Activated CD4-positive, alpha-beta T cell treated with anti-CD3 and anti-CD28 coated beads for 36 hours (primary cell): ENCODE measurements at regions not wholly inside any gene's neighbourhood (a gene's known extent, or its start where the extent isn't known, plus 50 kb on each side); places are given as distances from the start of the nearest gene placed in this dataset.

Source experiments
- ATAC-seq: fragments of 200-7000 bp; cut with Tn5 transposase; one replicate; pipeline ENCODE4 v1.10.0; 2021; ENCODE audit warnings: mild to moderate bottlenecking, moderate library complexity
- CTCF ChIA-PET: fragments of 350-600 bp; sonication (Branson Sonifier 250); formaldehyde crosslinking; loops from one replicate; lab custom pipeline; 2021; ENCODE audit warnings: antibody characterized with exemption; lab: Charles Lee
- POLR2A ChIA-PET: fragments of 350-600 bp; sonication (Branson Sonifier 250); formaldehyde crosslinking; loops from one replicate; lab custom pipeline; 2021; ENCODE audit warnings: antibody characterized with exemption, inconsistent platforms; lab: Charles Lee
- DNase-seq: peaks from one replicate; pipeline ENCODE4 v3.0.0-alpha.2; 2020
- H3K27ac Mint-ChIP-seq: one replicate; pipeline ENCODE4 v1.8.0; 2021; ENCODE audit warnings: mixed read lengths
- H3K27me3 Mint-ChIP-seq: one replicate; pipeline ENCODE4 v1.8.0; 2021; ENCODE audit warnings: mixed read lengths
- H3K36me3 Mint-ChIP-seq: one replicate; pipeline ENCODE4 v1.8.0; 2021; ENCODE audit warnings: low read depth, mixed read lengths
- H3K4me1 Mint-ChIP-seq: one replicate; pipeline ENCODE4 v1.8.0; 2021; ENCODE audit warnings: mixed read lengths
- H3K4me3 Mint-ChIP-seq: one replicate; pipeline ENCODE4 v1.8.0; 2021; ENCODE audit warnings: mild to moderate bottlenecking, moderate library complexity, mixed read lengths
- H3K9me3 Mint-ChIP-seq: one replicate; pipeline ENCODE4 v1.8.0; 2021; ENCODE audit warnings: low read depth, mixed read lengths
- intact Hi-C, 2 experiments: fragments of 100-400 bp; cut with DNase I in 1 of 2; cut with micrococcal nuclease in 1 of 2; formaldehyde crosslinking; loops; one replicate each; pipeline versions ENCODE4 v1.14.2 to v1.15.1; 2022 to 2024; cut with DNase I, micrococcal nuclease

- Mint-ChIP-seq H3K9me3 (peaks cover 3% of the 10 kb centered on the region), H3K4me3 (no peak overlapping the region), H3K27me3 (no peaks in the 10 kb centered on the region), H3K27ac (no peak overlapping the region), H3K4me1 (no peaks in the 10 kb centered on the region), H3K36me3 (no peaks in the 10 kb centered on the region)
- ChIA-PET POLR2A (interaction anchor here (0.6 kb wide), 1 partner anchor 185 kb away, joined by 4 read pairs; no protein-coding TSS in a partner anchor), CTCF (no interaction called here)
- intact Hi-C loops, result no loop called here
- DNase-seq (no peak), ATAC-seq (no peak)
Measured at GRCh38 chr2:149745396-149746230, 158.0 kb upstream of the MMADHC start.

GRCh38 chr2:149744865-149745264, 157.3 kb upstream of the MMADHC start:
- ChIA-PET CTCF (no interaction called here), POLR2A (no interaction called here)
- peaks cover 3% of the 10 kb centered on the region for H3K9me3 Mint-ChIP-seq
- H3K27ac Mint-ChIP-seq, result no peak overlapping the region
- no peak overlapping the region for H3K4me3 Mint-ChIP-seq
- ATAC-seq (no peak), DNase-seq (no peak)
- intact Hi-C loops, result no loop called here
- H3K4me1 Mint-ChIP-seq, result no peaks in the 10 kb centered on the region
- no peaks in the 10 kb centered on the region for H3K36me3 Mint-ChIP-seq
- no peaks in the 10 kb centered on the region for H3K27me3 Mint-ChIP-seq

- intact Hi-C loops, result no loop called here
- H3K4me1 Mint-ChIP-seq, result no peaks in the 10 kb centered on the region
- POLR2A ChIA-PET, result no interaction called here
- no peak overlapping the region for H3K4me3 Mint-ChIP-seq
- H3K36me3 Mint-ChIP-seq, result no peaks in the 10 kb centered on the region
- no peak for DNase-seq
- H3K27ac Mint-ChIP-seq, result no peak overlapping the region
- H3K27me3 Mint-ChIP-seq, result no peaks in the 10 kb centered on the region
- H3K9me3 Mint-ChIP-seq, result peaks cover 3% of the 10 kb centered on the region
- CTCF ChIA-PET, result no interaction called here
- no peak for ATAC-seq
Measured at GRCh38 chr2:149743842-149744448, 156.4 kb upstream of the MMADHC start.

- no peak for DNase-seq
- CTCF ChIA-PET, result no interaction called here
Measured at GRCh38 chr2:149741646-149742045, 154.1 kb upstream of the MMADHC start.

GRCh38 chr2:149740490-149740889, 152.9 kb upstream of the MMADHC start:
- H3K27ac Mint-ChIP-seq, result no peak overlapping the region
- CTCF ChIA-PET, result interaction anchor here (1.4 kb wide), 1 partner anchor 17 kb away, joined by 3 read pairs; no protein-coding TSS in a partner anchor
- H3K4me3 Mint-ChIP-seq, result no peak overlapping the region
- POLR2A ChIA-PET, result no interaction called here
- peaks cover 4% of the 10 kb centered on the region for H3K27me3 Mint-ChIP-seq
- H3K4me1 Mint-ChIP-seq, result no peaks in the 10 kb centered on the region
- intact Hi-C loops, result no loop called here
- H3K9me3 Mint-ChIP-seq, result peaks cover 3% of the 10 kb centered on the region
- DNase-seq (no peak), ATAC-seq (no peak)
- H3K36me3 Mint-ChIP-seq, result no peaks in the 10 kb centered on the region

More at GRCh38 chr2:149741646-149742045, 154.1 kb upstream of the MMADHC start:
- POLR2A ChIA-PET, result no interaction called here
- intact Hi-C loops, result no loop called here
- Mint-ChIP-seq H3K4me1 (no peaks in the 10 kb centered on the region), H3K36me3 (no peaks in the 10 kb centered on the region), H3K9me3 (peaks cover 3% of the 10 kb centered on the region), H3K27ac (no peak overlapping the region), H3K4me3 (no peak overlapping the region), H3K27me3 (peaks cover 2% of the 10 kb centered on the region)
- ATAC-seq, result no peak

GRCh38 chr2:149739883-149740265, 152.3 kb upstream of the MMADHC start:
- ATAC-seq (no peak), DNase-seq (no peak)
- POLR2A ChIA-PET, result no interaction called here
- H3K4me3 Mint-ChIP-seq, result no peak overlapping the region
- H3K4me1 Mint-ChIP-seq, result no peaks in the 10 kb centered on the region
- H3K27me3 Mint-ChIP-seq, result peaks cover 4% of the 10 kb centered on the region
- H3K27ac Mint-ChIP-seq, result no peak overlapping the region
- CTCF ChIA-PET, result interaction anchor here (1.4 kb wide), 1 partner anchor 16 kb away, joined by 3 read pairs; no protein-coding TSS in a partner anchor
- intact Hi-C loops, result no loop called here
- no peaks in the 10 kb centered on the region for H3K36me3 Mint-ChIP-seq
- peaks cover 3% of the 10 kb centered on the region for H3K9me3 Mint-ChIP-seq

GRCh38 chr2:149739171-149739882, 151.8 kb upstream of the MMADHC start:
- CTCF ChIA-PET, result interaction anchor here (0.7 kb wide), 1 partner anchor 43 kb away, joined by 4 read pairs; no protein-coding TSS in a partner anchor
- Mint-ChIP-seq H3K4me1 (no peaks in the 10 kb centered on the region), H3K36me3 (no peaks in the 10 kb centered on the region), H3K27me3 (peaks cover 4% of the 10 kb centered on the region), H3K9me3 (peaks cover 3% of the 10 kb centered on the region), H3K4me3 (no peak overlapping the region), H3K27ac (no peak overlapping the region)
- POLR2A ChIA-PET, result no interaction called here
- no peak for ATAC-seq
- intact Hi-C loops, result no loop called here
- no peak for DNase-seq

GRCh38 chr2:149738767-149739166, 151.2 kb upstream of the MMADHC start:
- CTCF ChIA-PET, result interaction anchor here (0.7 kb wide), 1 partner anchor 43 kb away, joined by 4 read pairs; no protein-coding TSS in a partner anchor
- intact Hi-C loops, result no loop called here

GRCh38 chr2:149737896-149738295, 150.3 kb upstream of the MMADHC start:
- intact Hi-C loops, result no loop called here
- Mint-ChIP-seq H3K27ac (no peak overlapping the region), H3K4me3 (no peak overlapping the region), H3K4me1 (no peaks in the 10 kb centered on the region), H3K9me3 (no peaks in the 10 kb centered on the region), H3K36me3 (no peaks in the 10 kb centered on the region), H3K27me3 (peaks cover 4% of the 10 kb centered on the region)
- ChIA-PET POLR2A (no interaction called here), CTCF (no interaction called here)
- DNase-seq, result no peak
- no peak for ATAC-seq

More at GRCh38 chr2:149738767-149739166, 151.2 kb upstream of the MMADHC start:
- no peaks in the 10 kb centered on the region for H3K36me3 Mint-ChIP-seq
- no peak overlapping the region for H3K27ac Mint-ChIP-seq
- POLR2A ChIA-PET, result no interaction called here
- H3K4me3 Mint-ChIP-seq, result no peak overlapping the region
- DNase-seq (no peak), ATAC-seq (no peak)
- peaks cover 4% of the 10 kb centered on the region for H3K27me3 Mint-ChIP-seq
- peaks cover 2% of the 10 kb centered on the region for H3K9me3 Mint-ChIP-seq
- no peaks in the 10 kb centered on the region for H3K4me1 Mint-ChIP-seq

- H3K36me3 Mint-ChIP-seq, result no peaks in the 10 kb centered on the region
- no peak for DNase-seq
- intact Hi-C loops, result no loop called here
- peaks cover 7% of the 10 kb centered on the region for H3K27me3 Mint-ChIP-seq
- H3K4me3 Mint-ChIP-seq, result no peak overlapping the region
- H3K27ac Mint-ChIP-seq, result no peak overlapping the region
- no peaks in the 10 kb centered on the region for H3K9me3 Mint-ChIP-seq
- POLR2A ChIA-PET, result no interaction called here
- H3K4me1 Mint-ChIP-seq, result no peaks in the 10 kb centered on the region
- ATAC-seq, result no peak
- CTCF ChIA-PET, result no interaction called here
Measured at GRCh38 chr2:149735237-149735958, 147.8 kb upstream of the MMADHC start.
